Stomach (tissue), 4 donors: ENCODE measurements at regions not wholly inside any gene's neighbourhood (a gene's known extent, or its start where the extent isn't known, plus 50 kb on each side); places are given as distances from the start of the nearest gene placed in this dataset.

Experiments
- POLR2A ChIP-seq, 4 donors: fragments of 450-650 bp; IDR thresholded peaks; one replicate each; pipeline ENCODE4 v1.6.1; 2016; ENCODE audit warnings: antibody characterized with exemption in 4 of 4, control low read depth in 2 of 4, mild to moderate bottlenecking in 1 of 4, moderate library complexity in 1 of 4
- TF ChIP-seq, protein P1 (sequence below), 7 experiments: fragments of 450-650 bp in 4 of 7; fragments of 200-600 bp in 3 of 7; sonication (generic) in 3 of 7; IDR thresholded peaks; one replicate each; pipeline ENCODE4 v1.5.1; 2016 to 2019; ENCODE audit warnings: antibody characterized with exemption in 7 of 7, control low read depth in 2 of 7, mild to moderate bottlenecking in 1 of 7

- TF ChIP-seq POLR2A (IDR thresholded peaks at IDR 0.05) = no peak
- TF ChIP-seq, protein P1, sequence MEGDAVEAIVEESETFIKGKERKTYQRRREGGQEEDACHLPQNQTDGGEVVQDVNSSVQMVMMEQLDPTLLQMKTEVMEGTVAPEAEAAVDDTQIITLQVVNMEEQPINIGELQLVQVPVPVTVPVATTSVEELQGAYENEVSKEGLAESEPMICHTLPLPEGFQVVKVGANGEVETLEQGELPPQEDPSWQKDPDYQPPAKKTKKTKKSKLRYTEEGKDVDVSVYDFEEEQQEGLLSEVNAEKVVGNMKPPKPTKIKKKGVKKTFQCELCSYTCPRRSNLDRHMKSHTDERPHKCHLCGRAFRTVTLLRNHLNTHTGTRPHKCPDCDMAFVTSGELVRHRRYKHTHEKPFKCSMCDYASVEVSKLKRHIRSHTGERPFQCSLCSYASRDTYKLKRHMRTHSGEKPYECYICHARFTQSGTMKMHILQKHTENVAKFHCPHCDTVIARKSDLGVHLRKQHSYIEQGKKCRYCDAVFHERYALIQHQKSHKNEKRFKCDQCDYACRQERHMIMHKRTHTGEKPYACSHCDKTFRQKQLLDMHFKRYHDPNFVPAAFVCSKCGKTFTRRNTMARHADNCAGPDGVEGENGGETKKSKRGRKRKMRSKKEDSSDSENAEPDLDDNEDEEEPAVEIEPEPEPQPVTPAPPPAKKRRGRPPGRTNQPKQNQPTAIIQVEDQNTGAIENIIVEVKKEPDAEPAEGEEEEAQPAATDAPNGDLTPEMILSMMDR (IDR thresholded peaks at IDR 0.05) = no peak
These were observed 621.6 kb downstream of the IQCM start for GRCh38 chr4:149194061-149194460.
